ENCODE measurements at regions not wholly inside any gene's neighbourhood (a gene's known extent, or its start where the extent isn't known, plus 50 kb on each side); places are given as distances from the start of the nearest gene placed in this dataset.
A peak's percentile ranks its signal among the peaks of the same experiment; 100 is the strongest.
"Not testable (repeated sequence)": the region's sequence is repeated elsewhere in the genome, so short reads cannot be mapped to it uniquely, and the experiment has no call there.

DNA sequence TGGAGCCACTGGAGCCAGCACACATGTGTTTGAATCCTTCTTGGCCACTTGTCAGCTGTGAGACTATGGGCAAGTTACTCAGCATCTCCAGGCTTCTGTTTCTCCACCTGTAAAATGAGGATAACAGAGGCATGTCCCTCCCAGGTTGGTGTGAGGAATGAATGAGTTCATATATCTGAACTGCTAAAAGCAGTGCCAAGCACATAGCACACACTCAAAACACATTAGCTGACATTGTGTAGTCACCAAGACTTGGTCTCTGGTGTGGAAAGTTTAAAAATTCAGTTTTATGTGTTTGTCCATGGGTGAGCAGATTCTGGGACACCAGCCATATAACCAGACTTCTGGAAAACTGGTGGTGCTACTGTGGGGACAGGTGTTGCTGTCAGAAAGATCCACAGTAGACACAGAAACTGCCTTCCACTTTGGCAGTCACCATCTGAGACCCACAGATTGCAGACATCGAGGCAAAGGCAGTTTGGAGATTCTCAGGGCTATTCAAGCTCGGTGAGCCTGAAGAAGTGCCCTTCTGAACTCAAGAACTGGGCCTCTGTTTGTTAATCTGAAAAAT lies 115.8 kb downstream of the MRPL14 start:
- DNase-seq, result no peak

DNA sequence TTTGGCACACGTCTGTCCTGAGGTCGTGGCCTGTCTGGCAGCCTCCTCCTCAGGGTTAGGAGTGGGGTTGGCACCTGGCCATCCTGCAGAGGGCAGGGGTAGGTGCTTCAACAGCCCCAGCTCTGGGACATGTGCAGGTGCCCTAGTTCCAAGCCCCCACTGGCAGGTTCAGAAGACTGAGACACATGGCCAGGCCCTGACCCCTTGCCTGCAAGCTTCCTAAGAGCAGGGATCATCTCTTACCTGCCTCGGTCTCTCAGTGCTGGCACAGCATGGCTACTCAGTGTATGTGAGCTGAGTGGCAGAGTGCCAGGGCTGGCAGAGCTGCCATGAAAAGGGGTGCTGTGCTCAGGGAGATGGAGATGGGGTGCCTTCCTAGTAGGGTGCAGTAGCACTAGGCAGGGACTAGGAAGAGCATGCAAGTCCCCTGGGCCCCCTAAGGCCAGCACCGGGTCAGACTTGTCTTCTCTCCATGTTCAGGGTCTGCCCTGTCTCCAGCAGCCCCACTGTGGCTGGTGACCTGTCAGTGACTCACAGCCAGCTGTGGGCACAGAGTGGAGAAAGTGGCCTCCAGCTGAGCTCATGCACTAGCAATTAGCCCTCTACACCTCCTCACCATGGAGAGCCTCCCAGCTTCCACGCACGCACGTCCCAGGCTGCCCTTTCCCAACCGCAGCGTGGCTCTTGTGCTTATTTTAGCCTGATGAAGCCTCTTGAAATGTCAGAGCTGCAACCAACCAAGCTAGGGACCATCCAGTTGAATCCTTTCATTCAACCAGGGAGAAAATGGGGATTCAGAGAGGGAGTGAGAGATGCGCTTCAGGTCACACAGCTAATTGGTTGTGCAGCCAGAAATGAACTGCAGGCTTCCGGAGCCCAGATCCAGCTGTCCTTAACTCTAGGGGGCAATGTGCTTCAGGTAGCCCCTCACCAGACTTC lies 116.6 kb downstream of the MRPL14 start:
- DNase-seq, result peak; percentile 43

DNA sequence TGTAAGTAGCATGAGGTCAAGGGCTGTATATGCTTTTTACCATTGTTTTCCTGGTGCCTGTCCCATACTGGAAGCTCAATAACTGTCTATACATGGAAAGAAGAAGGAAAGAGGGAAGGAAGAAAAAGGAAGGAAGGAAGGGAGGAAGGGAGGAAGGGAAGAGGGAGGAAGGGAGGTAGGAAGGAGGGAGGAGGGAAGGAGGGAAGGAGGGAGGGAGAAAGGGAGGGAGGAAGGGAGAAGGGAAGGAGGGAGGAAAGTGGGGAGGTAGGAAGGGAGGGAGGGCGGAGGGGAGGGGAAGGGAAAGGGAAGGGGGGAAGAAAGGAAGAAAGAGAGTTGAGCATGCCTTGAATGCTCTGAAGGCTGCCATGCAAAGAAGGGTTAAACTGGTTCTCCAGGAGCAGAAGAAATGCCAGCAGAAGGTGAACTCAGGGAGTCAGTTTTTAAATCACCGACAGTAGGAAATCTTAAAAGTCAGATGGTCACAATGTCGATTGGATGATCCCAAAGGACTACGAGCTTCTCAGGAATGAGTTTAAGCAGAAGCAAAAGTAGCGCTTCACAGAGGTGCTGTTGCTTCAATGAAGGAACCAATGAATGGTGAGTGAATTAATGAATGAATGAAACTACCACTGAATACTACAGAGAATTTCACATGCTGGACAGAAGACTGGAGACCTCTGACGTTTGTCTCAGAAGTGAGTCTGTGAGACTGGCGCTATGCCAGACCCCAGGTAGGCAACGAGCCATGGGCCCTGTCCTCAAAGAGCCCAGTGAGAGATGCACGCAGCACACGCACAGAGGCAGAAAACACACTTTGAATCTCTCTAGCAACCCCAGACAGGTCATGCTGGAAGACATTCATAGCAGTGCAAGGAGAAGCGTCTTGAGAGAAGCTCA lies 117.6 kb downstream of the MRPL14 start:
- DNase-seq, result no peak

DNA sequence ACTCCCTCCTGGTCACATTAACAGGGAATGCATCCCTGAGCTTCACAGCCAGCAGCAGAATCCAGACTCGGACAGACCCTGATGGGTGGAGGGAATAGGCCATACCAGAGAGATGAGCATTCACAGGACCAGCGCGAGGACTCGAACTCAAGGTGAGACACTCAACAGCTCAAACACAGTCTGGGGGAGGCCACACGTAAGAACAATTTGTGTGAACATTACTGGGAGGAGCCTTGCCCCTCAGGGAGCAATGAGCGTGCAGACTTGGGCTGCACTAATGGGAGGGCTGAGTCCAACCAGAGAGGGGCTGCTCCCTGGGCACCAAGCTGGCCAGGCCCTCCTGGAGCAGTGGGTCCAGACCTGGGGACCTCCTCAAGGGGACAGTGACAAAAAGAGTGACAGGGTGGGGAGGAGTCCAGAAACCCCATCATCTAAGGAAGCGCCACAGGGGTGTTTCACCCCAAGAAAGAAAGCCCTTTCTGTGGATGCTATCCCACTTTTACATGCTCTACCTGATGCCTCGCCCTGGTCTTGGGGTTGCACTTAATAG lies 118.4 kb downstream of the MRPL14 start:
- DNase-seq, result no peak

DNA sequence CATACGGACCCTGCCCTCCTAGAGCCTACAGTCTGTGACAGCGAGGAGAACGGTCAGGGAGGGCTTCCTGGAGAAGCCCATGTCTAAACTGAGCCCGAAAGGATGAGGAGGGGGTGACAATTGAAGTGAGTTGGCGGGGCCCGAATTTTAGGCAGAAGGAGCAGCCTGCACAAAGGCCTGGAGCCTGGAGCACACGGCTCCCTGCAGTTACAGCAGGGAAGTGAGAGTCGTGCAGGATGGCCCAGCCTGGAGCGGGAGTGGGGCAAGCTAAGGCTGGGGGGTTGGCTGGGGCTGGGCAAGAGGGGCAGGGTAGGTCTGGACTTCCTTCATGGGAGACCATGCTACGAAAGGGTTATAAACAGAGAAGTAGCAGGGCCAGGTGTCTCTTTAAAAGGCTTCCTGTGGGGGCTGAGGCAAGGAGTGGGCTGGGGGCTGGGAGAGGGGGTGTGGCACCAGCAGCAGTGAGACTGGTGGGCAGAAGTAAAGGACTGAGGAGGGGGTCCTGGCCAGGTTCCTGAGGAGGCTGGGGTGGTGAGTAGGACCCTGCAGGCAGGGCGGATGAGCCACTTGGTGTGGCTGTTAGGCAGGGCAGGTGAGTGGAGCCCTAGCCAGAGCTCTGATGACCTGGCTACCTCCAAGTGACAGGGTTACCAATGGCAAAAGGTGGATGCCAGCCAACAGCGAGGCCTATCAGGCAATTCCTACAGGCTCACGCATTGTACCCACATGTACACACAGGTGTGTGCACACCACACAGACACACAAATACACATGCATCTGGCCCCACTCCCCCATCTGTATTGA lies 119.2 kb downstream of the MRPL14 start:
- DNase-seq, result no peak

DNA sequence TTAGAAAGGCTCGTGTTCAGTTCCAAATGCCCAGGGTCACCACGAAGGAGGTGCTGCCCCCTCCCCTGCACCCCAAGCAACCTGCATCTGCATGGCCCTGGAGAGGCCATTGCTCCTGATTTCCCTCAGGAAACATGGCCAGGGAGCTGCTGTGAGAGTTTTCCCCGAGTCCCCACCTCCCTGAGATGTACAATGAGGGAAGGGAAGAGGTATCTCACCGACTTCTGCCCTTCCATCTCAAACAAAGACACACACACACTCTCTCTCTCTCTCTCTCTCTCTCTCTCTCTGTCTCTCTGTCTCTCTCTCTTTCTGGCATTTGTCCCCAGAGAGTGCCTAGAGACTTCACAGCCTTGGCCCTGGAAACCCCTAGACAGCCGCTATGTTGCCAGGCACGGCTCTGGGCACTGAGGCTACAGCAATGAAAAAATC lies 120.4 kb downstream of the MRPL14 start:
- DNase-seq, result no peak

DNA sequence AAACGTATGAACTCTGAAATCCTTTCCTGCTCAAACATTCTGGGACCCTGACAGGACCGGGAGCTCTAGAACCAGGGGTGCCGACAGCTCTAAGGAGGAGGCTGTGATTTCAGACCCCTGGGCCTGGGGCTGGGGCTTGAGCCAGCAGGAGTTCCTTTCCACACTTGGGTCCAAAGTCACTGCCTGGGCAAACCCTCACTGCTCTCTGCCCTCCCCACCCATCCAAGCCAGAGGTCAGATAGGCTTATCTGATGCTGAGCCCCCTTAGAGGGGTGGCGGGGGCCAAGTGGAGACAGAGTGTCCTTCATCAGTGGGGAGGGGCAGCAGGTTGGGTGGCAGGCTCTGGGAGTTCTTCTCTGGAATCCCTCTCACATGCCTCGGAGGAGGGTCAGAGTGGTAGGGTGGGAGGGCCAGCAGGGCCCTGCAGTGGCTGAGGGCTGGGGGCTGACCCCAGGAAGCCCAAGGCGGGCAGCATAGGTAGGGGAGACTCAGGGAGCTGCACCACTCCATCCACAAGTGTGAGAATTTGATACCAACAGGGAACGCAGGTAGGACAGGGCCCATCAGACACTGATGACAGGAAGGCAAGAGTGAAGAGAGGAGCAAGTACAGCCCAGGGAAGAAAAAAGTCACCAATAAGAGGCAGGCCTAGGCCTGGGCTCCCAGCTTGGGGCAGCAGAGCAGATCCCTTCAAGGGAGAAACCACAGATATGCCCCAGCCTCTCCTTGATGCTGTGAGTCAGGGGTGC lies 121.0 kb downstream of the MRPL14 start:
- no peak for DNase-seq

DNA sequence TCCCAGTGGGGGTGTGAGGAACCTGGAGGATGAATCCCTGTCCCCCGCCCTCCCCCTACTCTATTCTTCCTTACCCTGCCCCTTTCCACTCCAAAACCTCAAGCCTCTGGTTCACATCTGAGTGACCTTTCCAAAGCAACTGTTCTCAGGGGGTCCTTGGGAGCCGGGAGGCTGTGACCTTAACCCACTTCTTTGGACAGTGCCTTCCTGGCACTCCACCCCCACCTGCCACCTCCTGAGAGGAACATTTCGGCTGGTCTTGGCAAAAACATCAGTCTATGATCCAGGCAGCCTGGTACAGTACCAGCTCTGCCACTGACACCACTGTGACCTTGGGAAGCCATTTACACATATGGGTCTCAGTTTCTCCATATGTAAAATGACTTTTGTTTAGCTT lies 121.7 kb downstream of the MRPL14 start:
- no peak for DNase-seq

DNA sequence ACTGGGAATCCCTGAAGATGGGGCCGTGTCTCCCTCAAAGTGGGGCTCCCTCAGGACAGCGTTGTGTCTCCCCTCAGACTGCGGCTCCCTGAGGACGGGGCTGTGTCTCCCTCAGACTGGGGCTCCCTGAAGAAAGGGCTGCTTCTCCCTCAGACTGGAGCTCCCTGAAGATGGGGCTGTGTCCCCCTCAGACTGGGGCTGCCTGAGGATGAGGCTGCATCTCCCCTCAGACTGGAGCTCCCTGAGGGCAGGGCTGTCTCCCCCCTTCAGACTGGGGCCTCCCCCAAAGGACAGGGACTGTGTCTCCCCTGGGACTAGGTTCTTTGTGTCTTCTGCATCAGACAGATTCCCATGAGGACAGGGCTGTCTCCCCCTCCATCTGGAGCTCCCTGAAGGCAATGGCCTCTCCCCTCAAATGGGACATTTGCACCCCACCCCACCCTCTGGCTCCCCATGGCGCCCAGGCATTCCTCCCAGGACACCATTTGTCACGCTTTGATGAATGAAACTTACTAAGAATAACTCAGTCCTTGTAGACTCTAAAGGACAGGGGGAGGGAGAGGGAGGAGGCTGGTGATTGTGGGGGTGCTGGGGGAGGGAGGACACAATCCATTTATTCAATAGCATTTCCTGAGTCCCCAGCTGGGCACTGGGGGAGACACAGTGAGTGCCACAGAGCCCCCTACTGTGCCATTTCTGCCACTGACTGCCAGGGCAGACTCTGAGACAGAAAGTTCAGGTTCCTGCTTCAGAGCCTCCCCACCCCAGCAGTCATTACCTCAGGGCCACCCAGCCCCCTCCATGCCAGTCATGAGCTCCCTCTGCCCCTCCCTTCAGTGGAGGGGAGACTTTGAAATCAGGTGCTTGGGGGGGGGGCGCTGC lies 122.4 kb downstream of the MRPL14 start:
- DNase-seq, result no peak

DNA sequence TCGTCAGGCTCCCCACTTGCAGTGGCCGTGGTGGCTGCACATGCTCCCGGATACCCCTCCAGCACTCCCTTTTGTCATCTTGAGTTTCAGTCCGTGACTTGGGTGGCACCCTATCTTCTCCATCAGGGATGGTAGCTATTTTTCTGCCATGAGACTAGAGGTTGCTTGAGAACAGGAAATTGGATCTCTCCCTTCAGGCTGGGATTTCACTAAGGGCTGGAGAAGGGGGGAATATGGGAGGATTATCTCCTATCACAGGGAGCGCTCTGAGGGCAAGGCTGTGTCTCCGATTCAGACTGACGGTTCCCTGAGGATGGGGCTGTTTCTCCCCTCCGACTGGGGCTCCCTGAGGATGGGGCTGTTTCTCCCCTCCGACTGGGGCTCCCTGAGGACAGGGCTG lies 123.1 kb downstream of the MRPL14 start:
- DNase-seq, result no peak

DNA sequence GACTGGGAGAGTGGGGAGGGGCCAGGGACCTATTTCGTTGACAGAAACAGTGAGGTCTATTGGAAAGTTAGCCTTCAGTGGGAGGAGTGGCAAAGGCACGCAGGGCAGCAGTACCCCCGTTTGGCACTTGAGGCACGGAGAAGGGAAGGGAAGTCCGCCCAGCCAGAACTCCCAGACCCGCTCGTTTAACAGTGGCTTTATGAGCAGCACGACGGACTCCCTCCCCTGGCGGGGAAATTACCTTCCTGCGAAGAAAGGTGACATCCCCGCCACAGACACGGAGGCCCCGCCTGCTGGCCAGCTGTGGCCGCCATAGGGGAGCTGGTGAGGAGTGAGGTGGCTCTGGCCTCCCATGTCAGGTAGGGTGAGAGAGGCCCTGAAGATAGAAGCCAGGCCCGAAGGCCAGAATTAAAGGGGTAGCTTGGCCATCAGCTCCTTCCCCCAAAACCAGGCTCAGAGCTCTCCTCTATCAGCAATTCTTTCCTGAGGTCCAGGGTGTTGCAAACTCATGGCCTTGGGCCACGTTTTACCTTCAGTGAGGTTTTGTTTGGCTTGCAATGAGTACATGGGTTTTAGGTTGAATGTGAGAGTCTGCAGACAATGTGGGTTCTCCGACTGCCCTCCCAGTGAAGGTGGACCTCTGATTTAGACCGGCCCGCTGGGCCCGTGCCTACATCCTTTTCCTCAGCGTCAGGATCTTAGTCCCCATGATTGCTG lies 123.7 kb downstream of the MRPL14 start:
- DNase-seq, result no peak

DNA sequence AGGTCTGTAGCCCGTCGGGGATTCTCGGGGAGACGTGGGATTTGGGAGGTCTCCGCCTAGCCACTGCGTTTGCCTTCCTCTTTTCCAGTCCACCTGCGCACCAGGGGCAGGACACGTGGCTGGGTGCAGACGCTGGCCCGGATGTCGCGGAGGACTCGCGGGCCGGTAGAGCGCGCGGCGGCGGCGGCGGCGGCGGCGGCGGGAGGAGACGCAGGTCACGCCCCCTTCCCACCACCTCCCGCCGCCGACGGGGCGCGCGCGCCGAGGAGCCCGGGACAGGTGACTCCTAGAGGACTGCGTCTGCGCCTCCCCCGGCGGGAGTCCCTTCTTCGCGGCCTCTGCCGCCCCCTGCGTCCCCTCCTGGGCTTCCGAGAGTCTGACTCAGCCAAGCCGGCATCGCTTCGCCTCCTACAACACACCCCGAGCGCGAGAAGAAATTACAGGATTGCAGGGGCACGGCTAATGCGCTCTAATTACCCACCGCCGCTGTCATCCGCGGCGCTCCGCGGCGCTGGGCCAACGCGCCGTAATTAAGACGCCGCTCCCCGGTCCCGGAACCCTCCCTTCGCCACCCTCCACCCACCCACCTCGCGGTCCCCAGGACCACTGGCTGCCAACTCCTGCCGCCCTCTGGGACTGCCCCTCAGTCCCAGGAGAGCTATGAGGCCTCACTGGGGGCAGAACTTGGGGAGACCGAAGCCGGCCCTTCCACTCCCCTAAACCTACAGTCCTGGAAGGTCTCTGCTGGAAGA lies 124.5 kb downstream of the MRPL14 start:
- no peak for DNase-seq

DNA sequence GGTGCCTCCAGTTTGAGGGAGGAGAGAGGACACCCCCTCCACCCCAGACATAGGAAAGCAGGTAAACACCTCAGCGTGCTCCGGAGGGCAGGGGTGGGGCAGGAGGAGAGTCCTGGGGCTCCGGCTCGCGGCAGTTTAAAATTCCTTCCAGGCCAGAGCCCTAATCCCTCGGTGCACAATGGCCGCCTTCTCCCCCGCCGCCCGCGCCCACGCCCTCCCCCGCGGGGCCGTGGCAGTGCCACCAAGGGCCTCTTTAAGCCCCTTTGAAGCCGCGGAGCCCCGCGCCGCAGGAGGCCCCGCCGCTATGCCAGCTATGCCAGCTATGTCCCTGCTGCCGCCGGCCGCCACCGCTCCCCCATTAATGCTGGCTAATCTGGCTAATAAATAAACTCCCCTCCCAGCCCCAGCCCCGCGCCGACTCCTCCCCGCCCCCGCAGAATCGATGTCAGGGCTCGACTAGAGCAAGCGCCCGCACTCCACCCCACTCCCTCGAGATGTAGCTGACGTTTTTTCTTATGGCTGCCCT lies 125.1 kb downstream of the MRPL14 start:
- no peak for DNase-seq

DNA sequence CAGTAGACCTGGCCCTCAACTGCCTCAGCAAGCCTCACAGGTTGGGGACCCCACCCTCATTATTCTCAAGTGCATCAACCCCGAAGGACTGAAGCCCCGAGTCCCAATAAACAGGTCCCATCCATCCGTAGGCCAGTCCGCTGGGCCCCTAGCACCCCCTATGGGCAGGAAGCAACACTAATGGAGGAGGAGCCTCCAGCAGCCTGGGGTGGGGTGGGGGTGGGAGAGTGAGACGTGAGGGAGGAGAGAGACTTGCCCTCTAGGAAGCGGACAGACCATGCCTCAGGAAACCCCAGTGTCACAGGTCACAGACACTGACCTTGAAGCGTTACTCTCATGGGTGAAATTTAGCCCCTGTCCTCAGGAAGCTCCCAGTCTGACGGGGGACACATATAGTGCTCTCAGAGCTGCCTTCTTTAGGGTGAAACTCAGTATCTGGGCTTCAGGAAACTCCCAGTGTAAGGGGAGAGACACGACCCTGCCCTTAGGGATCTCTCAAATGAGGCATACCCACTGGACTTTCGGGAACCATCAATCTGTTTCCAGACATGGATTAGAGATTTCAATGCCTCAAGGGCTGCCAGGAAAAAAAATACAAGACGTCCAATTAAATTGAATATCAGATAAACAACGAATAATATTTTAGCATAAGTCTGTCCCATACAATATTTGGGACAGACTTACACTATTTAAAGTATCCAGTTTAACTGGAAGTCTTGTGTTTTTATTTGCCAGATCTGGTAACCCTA lies 125.8 kb downstream of the MRPL14 start:
- no peak for DNase-seq

DNA sequence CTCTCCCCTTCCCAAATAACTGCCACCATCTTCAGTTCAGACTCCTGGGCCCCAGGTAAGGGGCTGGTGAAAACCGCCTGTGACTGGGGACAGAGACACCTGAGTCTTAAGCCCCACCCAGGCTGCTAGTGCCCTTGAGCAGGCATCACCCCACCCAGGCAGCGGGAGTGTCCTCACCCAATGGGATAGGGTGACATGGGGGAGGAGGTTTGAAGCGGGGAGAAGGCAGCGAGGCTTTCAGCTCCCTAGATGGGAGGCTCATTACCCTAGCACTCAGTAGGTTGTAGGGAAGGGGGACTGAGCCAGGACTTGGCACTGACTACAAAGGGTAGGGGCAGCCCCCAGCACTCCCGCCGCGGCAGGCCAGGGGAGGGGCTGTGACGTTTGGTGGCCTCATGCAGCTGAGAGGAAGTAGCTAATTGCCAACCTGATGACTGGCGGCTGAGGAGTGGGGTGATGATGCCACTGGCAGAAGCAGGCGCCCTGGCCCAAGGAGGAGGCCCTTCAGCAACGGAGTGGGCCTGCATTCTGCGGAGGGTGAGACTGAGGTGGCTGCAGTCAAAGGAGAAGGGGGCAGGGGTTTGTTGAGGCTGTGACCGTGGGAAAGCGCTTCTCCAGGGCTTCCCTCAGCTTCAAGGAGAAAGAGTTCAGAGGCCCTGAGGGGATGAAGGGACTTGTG lies 126.9 kb downstream of the MRPL14 start:
- no peak for DNase-seq

DNA sequence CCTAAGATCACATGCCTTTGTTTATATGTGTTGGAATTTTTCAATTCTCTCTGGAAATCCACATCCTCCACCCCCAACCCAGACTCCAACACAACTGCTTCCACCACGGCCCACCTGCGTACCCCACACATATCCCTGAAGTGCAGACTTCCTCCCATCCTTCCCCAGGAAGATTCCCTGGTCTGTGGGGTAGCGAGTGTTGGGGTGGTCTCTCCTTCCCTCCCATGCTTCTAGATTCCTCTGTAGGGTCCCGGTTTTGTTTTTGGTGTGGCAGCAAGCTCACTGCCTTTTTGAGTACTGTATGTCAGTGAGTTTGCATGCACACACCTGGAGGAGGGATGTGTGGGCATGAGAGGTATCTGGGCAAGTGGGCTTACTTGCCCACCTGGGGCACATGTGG lies 127.6 kb downstream of the MRPL14 start:
- DNase-seq, result no peak

DNA sequence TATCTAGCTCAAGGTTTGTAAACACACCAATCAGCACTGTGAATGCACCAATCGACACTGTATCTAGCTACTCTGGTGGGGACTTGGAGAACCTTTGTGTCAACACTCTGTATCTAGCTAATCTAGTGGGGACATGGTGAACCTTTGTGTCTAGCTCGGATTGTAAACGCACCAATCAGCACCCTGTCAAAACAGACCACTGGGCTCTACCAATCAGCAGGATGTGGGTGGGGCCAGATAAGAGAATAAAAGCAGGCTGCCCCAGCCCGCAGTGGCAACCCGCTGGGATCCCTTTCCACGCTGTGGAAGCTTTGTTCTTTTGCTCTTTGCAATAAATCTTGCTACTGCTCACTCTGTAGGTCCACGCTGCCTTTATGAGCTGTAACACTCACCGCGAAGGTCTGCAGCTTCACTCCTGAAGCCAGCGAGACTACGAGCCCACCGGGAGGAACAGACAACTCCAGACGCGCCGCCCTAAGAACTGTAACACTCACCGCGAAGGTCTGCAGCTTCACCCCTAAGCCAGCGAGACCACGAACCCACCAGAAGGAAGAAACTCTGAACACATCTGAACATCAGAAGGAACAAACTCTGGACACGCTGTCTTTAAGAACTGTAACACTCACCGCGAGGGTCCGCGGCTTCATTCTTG lies 128.5 kb downstream of the MRPL14 start:
- not testable (repeated sequence) for DNase-seq
